OCI-LY7 (cell line): ENCODE measurements at regions not wholly inside any gene's neighbourhood (a gene's known extent, or its start where the extent isn't known, plus 50 kb on each side); places are given as distances from the start of the nearest gene placed in this dataset.

Experiments
- BruUV-seq: library from RNA; stranded (reverse); fragments of 400-500 nt; replicated peaks from 2 replicates; lab custom pipeline; 2021; lab: Mats Ljungman, UMichigan
- CTCF ChIA-PET: fragments of 300-600 bp; sonication (Branson Sonifier 250); formaldehyde crosslinking; loops from one replicate; lab custom pipeline; 2022; ENCODE audit warnings: antibody characterized with exemption; ENCODE audit not compliant: unreplicated experiment; lab: Charles Lee
- POLR2A ChIA-PET: fragments of 300-600 bp; sonication (Branson Sonifier 250); formaldehyde crosslinking; loops from one replicate; lab custom pipeline; 2022; ENCODE audit warnings: antibody characterized with exemption; lab: Charles Lee
- DNase-seq: peaks from one replicate; pipeline ENCODE4 v3.0.0-alpha.2; 2015; ENCODE audit warnings: low spot score
- H2AFZ ChIP-seq: fragments of 200-600 bp; sonication (generic), shearing (Covaris generic); 2 replicates; pipeline ENCODE4 v1.6.1; 2014; ENCODE audit warnings: mild to moderate bottlenecking, antibody characterized with exemption, low read length, moderate library complexity
- H3K27ac ChIP-seq: fragments of 200-600 bp; sonication (generic); 2 replicates; pipeline ENCODE4 v1.5.1; 2014; ENCODE audit warnings: mixed run types, low read depth, mild to moderate bottlenecking, moderate library complexity, low read length, inconsistent platforms; ENCODE audit not compliant: poor library complexity, severe bottlenecking
- H3K36me3 ChIP-seq: fragments of 200-600 bp; sonication (generic); 2 replicates; pipeline ENCODE4 v1.6.1; 2014; ENCODE audit warnings: mild to moderate bottlenecking, antibody characterized with exemption, low read length, moderate library complexity, mixed read lengths; ENCODE audit not compliant: insufficient read depth
- H3K4me1 ChIP-seq: fragments of 200-600 bp; sonication (generic); 2 replicates; pipeline ENCODE4 v1.5.1; 2014; ENCODE audit warnings: mild to moderate bottlenecking, low read length; ENCODE audit not compliant: insufficient read depth, poor library complexity, severe bottlenecking
- H3K4me2 ChIP-seq: fragments of 200-600 bp; sonication (generic); 2 replicates; pipeline ENCODE4 v1.6.1; 2014; ENCODE audit warnings: mild to moderate bottlenecking, low read length
- H3K4me3 ChIP-seq: fragments of 200-600 bp; sonication (generic); 2 replicates; pipeline ENCODE4 v1.5.1; 2014; ENCODE audit warnings: mild to moderate bottlenecking, low read depth, low read length; ENCODE audit not compliant: poor library complexity, severe bottlenecking
- H3K79me2 ChIP-seq: fragments of 200-600 bp; sonication (generic); 2 replicates; pipeline ENCODE4 v1.6.1; 2016; ENCODE audit warnings: low read depth, mild to moderate bottlenecking, low read length, moderate library complexity, mixed read lengths; ENCODE audit not compliant: insufficient read depth
- H3K9me2 ChIP-seq: fragments of 200-600 bp; sonication (generic); 2 replicates; pipeline ENCODE4 v1.6.1; 2016; ENCODE audit warnings: mild to moderate bottlenecking, low read length, mixed read lengths; ENCODE audit not compliant: insufficient read depth
- H3K9me3 ChIP-seq: fragments of 200-600 bp; sonication (generic); 2 replicates; pipeline ENCODE4 v1.6.1; 2014; ENCODE audit warnings: mild to moderate bottlenecking, mixed run types, low read length, mixed read lengths
- H4K20me1 ChIP-seq: fragments of 200-600 bp; sonication (generic); 2 replicates; pipeline ENCODE4 v1.6.1; 2014; ENCODE audit warnings: mild to moderate bottlenecking, antibody characterized with exemption, low read length, moderate library complexity, mixed read lengths; ENCODE audit not compliant: insufficient read depth
- EZH2phosphoT487 ChIP-seq: fragments of 200-600 bp; sonication (generic); IDR thresholded peaks from 2 replicates; pipeline ENCODE4 v1.6.1; 2018; ENCODE audit warnings: low read depth, borderline replicate concordance, mild to moderate bottlenecking, mixed run types, antibody characterized with exemption, low read length, moderate library complexity, mixed read lengths
- intact Hi-C: fragments of 100-400 bp; cut with micrococcal nuclease; formaldehyde crosslinking; loops from one replicate; pipeline ENCODE4 v1.10.0; 2022; ENCODE audit not compliant: unreplicated experiment
- TF ChIP-seq, protein P1 (sequence below): fragments of 200-600 bp; sonication (generic); conservative IDR thresholded peaks from 2 replicates; pipeline ENCODE4 v1.5.1; 2014; ENCODE audit warnings: mild to moderate bottlenecking, antibody characterized with exemption, low read length, moderate library complexity, mixed read lengths

DNA sequence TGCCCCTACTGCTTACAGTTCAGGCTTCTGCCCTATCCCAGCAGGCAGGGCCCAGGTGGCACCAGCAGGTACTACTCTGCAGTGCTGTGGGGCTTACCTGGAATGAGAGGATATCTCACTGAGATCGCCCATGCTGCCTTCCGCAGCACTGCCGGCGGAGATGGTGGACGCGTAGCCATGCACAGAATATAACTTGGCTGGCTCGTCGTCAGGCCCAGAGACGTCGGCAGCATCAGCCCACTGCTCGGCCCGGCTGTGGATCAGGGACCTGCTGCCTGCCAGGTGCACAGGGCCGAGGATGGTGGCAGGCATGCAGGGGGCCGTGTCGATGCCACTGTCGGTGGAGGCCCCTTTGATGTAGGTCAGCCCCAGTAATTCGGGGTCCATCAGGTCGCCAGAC is 190.9 kb downstream of the SIPA1L2 start:
- no peak overlapping the region for H2AFZ ChIP-seq
- H3K4me1 ChIP-seq = no peaks in the 10 kb centered on the region
- H3K27ac ChIP-seq = no peak overlapping the region
- no peaks in the 10 kb centered on the region for H3K79me2 ChIP-seq
- H3K9me3 ChIP-seq = no peaks in the 10 kb centered on the region
- H3K9me2 ChIP-seq = no peaks in the 10 kb centered on the region
- no TSS peak for BruUV-seq
- no peak overlapping the region for H3K4me3 ChIP-seq
- POLR2A ChIA-PET = interaction anchor here (0.5 to 1.7 kb wide), 3 partner anchors 23 to 96 kb away, joined by 3 to 5 read pairs (median 3); no protein-coding TSS in a partner anchor
- no peak for DNase-seq
- TF ChIP-seq, protein P1, sequence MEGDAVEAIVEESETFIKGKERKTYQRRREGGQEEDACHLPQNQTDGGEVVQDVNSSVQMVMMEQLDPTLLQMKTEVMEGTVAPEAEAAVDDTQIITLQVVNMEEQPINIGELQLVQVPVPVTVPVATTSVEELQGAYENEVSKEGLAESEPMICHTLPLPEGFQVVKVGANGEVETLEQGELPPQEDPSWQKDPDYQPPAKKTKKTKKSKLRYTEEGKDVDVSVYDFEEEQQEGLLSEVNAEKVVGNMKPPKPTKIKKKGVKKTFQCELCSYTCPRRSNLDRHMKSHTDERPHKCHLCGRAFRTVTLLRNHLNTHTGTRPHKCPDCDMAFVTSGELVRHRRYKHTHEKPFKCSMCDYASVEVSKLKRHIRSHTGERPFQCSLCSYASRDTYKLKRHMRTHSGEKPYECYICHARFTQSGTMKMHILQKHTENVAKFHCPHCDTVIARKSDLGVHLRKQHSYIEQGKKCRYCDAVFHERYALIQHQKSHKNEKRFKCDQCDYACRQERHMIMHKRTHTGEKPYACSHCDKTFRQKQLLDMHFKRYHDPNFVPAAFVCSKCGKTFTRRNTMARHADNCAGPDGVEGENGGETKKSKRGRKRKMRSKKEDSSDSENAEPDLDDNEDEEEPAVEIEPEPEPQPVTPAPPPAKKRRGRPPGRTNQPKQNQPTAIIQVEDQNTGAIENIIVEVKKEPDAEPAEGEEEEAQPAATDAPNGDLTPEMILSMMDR = no peak
- TF ChIP-seq EZH2phosphoT487 = no peak
- H3K36me3 ChIP-seq = peaks cover 20% of the 10 kb centered on the region
- CTCF ChIA-PET = no interaction called here
- intact Hi-C loops = no loop called here
- H4K20me1 ChIP-seq = no peaks in the 10 kb centered on the region
- no peak overlapping the region for H3K4me2 ChIP-seq

GRCh38 chr1:232438476-232438875 is 191.5 kb downstream of the SIPA1L2 start:
- ChIA-PET CTCF (no interaction called here), POLR2A (interaction anchor here (0.6 to 1.7 kb wide), 2 partner anchors 22 to 97 kb away, joined by 3 read pairs; no protein-coding TSS in a partner anchor)
- H3K4me3 ChIP-seq = no peak overlapping the region
- H3K4me2 ChIP-seq = no peak overlapping the region
- no peaks in the 10 kb centered on the region for H3K79me2 ChIP-seq
- H3K4me1 ChIP-seq = no peaks in the 10 kb centered on the region
- H3K36me3 ChIP-seq = peaks cover 20% of the 10 kb centered on the region
- H2AFZ ChIP-seq = no peak overlapping the region
- DNase-seq = no peak
- no peaks in the 10 kb centered on the region for H3K9me3 ChIP-seq
- TF ChIP-seq EZH2phosphoT487 = no peak
- TF ChIP-seq, protein P1 = no peak
- BruUV-seq = no TSS peak
- intact Hi-C loops = no loop called here
- no peaks in the 10 kb centered on the region for H3K9me2 ChIP-seq
- no peaks in the 10 kb centered on the region for H4K20me1 ChIP-seq
- no peak overlapping the region for H3K27ac ChIP-seq

GRCh38 chr1:232437510-232437909 is 192.4 kb downstream of the SIPA1L2 start:
- H3K9me2 ChIP-seq = no peaks in the 10 kb centered on the region
- peaks cover 20% of the 10 kb centered on the region for H3K36me3 ChIP-seq
- DNase-seq = no peak
- no peak overlapping the region for H2AFZ ChIP-seq
- CTCF ChIA-PET = interaction anchor here (0.6 kb wide), 1 partner anchor 560 kb away, joined by 3 read pairs; no protein-coding TSS in a partner anchor
- H3K9me3 ChIP-seq = no peaks in the 10 kb centered on the region
- intact Hi-C loops = no loop called here
- no peaks in the 10 kb centered on the region for H3K79me2 ChIP-seq
- no peaks in the 10 kb centered on the region for H3K4me1 ChIP-seq
- no peak overlapping the region for H3K4me3 ChIP-seq
- H3K4me2 ChIP-seq = no peak overlapping the region
- POLR2A ChIA-PET = interaction anchor here (0.6 to 1.7 kb wide), 3 partner anchors 69 to 130 kb away, joined by 3 read pairs; no protein-coding TSS in a partner anchor
- no peaks in the 10 kb centered on the region for H4K20me1 ChIP-seq
- H3K27ac ChIP-seq = no peak overlapping the region
- no peak for TF ChIP-seq EZH2phosphoT487
- TF ChIP-seq, protein P1 = no peak
- BruUV-seq = no TSS peak
